IMR-90 (cell line): ENCODE measurements at regions not wholly inside any gene's neighbourhood (a gene's known extent, or its start where the extent isn't known, plus 50 kb on each side); places are given as distances from the start of the nearest gene placed in this dataset.

Source experiments
- CEBPB ChIP-seq: IDR thresholded peaks from 2 replicates; pipeline ENCODE4 v1.6.1; 2012; ENCODE audit warnings: low read depth, low read length, improper control_type of control experiment
- CTCF ChIP-seq: conservative IDR thresholded peaks from 2 replicates; pipeline ENCODE4 v1.5.1; 2012; ENCODE audit warnings: mild to moderate bottlenecking, low read depth, low read length, improper control_type of control experiment
- FOS ChIP-seq: fragments of 150-350 bp; IDR thresholded peaks from 2 replicates; pipeline ENCODE4 v1.6.1; 2016; ENCODE audit warnings: low read depth, low read length
- MAZ ChIP-seq: IDR thresholded peaks from 2 replicates; pipeline ENCODE4 v1.6.1; 2012; ENCODE audit warnings: low read depth, mild to moderate bottlenecking, low read length, improper control_type of control experiment, moderate library complexity, borderline replicate concordance
- MXI1 ChIP-seq: IDR thresholded peaks from 2 replicates; pipeline ENCODE4 v1.6.1; 2012; ENCODE audit warnings: low read depth, mild to moderate bottlenecking, low read length, moderate library complexity, borderline replicate concordance
- NFE2L2 ChIP-seq: fragments of 150-350 bp; IDR thresholded peaks from 2 replicates; pipeline ENCODE4 v1.6.1; 2016; ENCODE audit warnings: low read depth, mild to moderate bottlenecking, low read length
- POLR2A ChIP-seq: IDR thresholded peaks from 2 replicates; pipeline ENCODE4 v1.6.1; 2012; ENCODE audit warnings: mild to moderate bottlenecking, low read depth, low read length
- RAD21 ChIP-seq: IDR thresholded peaks from 2 replicates; pipeline ENCODE4 v1.6.1; 2012; ENCODE audit warnings: low read length, improper control_type of control experiment
- RCOR1 ChIP-seq: IDR thresholded peaks from 2 replicates; pipeline ENCODE4 v1.6.1; 2012; ENCODE audit warnings: mild to moderate bottlenecking, low read length, improper control_type of control experiment; ENCODE audit not compliant: insufficient replicate concordance
- RFX5 ChIP-seq: IDR thresholded peaks from 2 replicates; pipeline ENCODE4 v1.8.0; 2012; ENCODE audit warnings: low read depth, mild to moderate bottlenecking, low read length, moderate library complexity
- USF2 ChIP-seq: fragments of 150-350 bp; IDR thresholded peaks from 2 replicates; pipeline ENCODE4 v1.6.1; 2017; ENCODE audit warnings: mild to moderate bottlenecking, antibody characterized with exemption, low read length, low read depth

- no peak for TF ChIP-seq CTCF
- no peak for TF ChIP-seq NFE2L2
- no peak for TF ChIP-seq CEBPB
- no peak for TF ChIP-seq POLR2A
- no peak for TF ChIP-seq MXI1
- no peak for TF ChIP-seq MAZ
- TF ChIP-seq RCOR1: no peak
- no peak for TF ChIP-seq USF2
- TF ChIP-seq RFX5: no peak
- no peak for TF ChIP-seq RAD21
- no peak for TF ChIP-seq FOS
These were observed 52.6 kb upstream of the ASB17 start for GRCh38 chr1:75984781-75985180.
